Smooth muscle cell (in vitro differentiated cells): ENCODE measurements at regions not wholly inside any gene's neighbourhood (a gene's known extent, or its start where the extent isn't known, plus 50 kb on each side); places are given as distances from the start of the nearest gene placed in this dataset.

Experiments used
- DNase-seq: peaks from one replicate; lab custom pipeline; 2025; ENCODE audit not compliant: unreplicated experiment; lab: John Stamatoyannopoulos, UW
- H2AFZ ChIP-seq: fragments of 200-600 bp; sonication (generic); 2 replicates; pipeline ENCODE4 v1.6.0; 2016; ENCODE audit warnings: antibody characterized with exemption, low read depth, mild to moderate bottlenecking
- H3F3A ChIP-seq: fragments of 200-600 bp; sonication (generic); 2 replicates; pipeline ENCODE4 v1.6.0; 2017; ENCODE audit warnings: antibody characterized with exemption, low read depth
- H3K27ac ChIP-seq: fragments of 200-600 bp; sonication (generic); 2 replicates; pipeline ENCODE4 v1.5.1; 2016; ENCODE audit warnings: low read depth, mild to moderate bottlenecking
- H3K27me3 ChIP-seq: fragments of 200-600 bp; sonication (generic); 2 replicates; pipeline ENCODE4 v1.6.1; 2016; ENCODE audit warnings: low read depth, mild to moderate bottlenecking
- H3K36me3 ChIP-seq: fragments of 200-600 bp; sonication (generic); 2 replicates; pipeline ENCODE4 v1.5.1; 2016; ENCODE audit warnings: low read depth
- H3K4me1 ChIP-seq: fragments of 200-600 bp; sonication (generic); 2 replicates; pipeline ENCODE4 v1.5.1; 2016; ENCODE audit warnings: low read depth
- H3K4me2 ChIP-seq: fragments of 200-600 bp; sonication (generic); 2 replicates; pipeline ENCODE4 v1.6.0; 2016; ENCODE audit warnings: mild to moderate bottlenecking
- H3K4me3 ChIP-seq: fragments of 200-600 bp; sonication (generic); 2 replicates; pipeline ENCODE4 v1.5.1; 2016; ENCODE audit warnings: mild to moderate bottlenecking
- H3K79me2 ChIP-seq: fragments of 200-600 bp; sonication (generic); 2 replicates; pipeline ENCODE4 v1.6.0; 2016; ENCODE audit warnings: low read depth, mild to moderate bottlenecking
- H3K9ac ChIP-seq: fragments of 200-600 bp; sonication (generic); 2 replicates; pipeline ENCODE4 v1.6.0; 2016; ENCODE audit warnings: low read depth
- H3K9me3 ChIP-seq: fragments of 200-600 bp; sonication (generic); replicated peaks from 2 replicates; pipeline ENCODE4 v1.5.1; 2016; ENCODE audit warnings: low read depth
- H4K20me1 ChIP-seq: fragments of 200-600 bp; sonication (generic); 2 replicates; pipeline ENCODE4 v1.6.0; 2016; ENCODE audit warnings: low read depth
- WGBS: methylation state at CpG from one replicate; pipeline ENCODE4 v1.1.7; 2016; ENCODE audit warnings: low lambda C conversion rate; 5-methylcytosine and 5-hydroxymethylcytosine counted together
- TF ChIP-seq, protein P1 (sequence below): fragments of 200-600 bp; sonication (generic); IDR thresholded peaks from 2 replicates; pipeline ENCODE4 v1.5.1; 2017; ENCODE audit warnings: borderline replicate concordance, mild to moderate bottlenecking, antibody characterized with exemption; ENCODE audit not compliant: insufficient read depth, poor library complexity, severe bottlenecking

DNA sequence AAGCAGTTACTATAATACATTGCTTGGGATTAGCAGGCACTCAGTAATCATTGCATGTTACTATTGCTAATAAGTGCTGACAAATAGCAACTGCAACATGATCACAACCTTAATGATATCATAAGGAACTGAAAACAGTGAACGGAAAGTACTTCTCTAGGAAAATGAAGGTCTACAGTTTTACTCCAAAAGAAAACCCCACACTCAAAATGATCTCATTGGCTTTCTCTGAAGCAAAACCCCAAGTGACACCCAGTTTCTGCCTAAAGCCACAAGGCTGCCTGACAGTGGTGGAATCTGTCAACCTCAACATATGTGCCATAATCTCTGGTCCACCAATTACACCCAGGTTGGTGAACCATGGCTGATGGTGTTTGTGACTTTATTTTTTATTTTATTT, 137.6 kb downstream of the PTGER3 start:
- no peaks in the 10 kb centered on the region for H3K36me3 ChIP-seq
- no peaks in the 10 kb centered on the region for H4K20me1 ChIP-seq
- no peak overlapping the region for H3K4me3 ChIP-seq
- H3K27me3 ChIP-seq: no peaks in the 10 kb centered on the region
- H3K4me2 ChIP-seq: no peak overlapping the region
- no peaks in the 10 kb centered on the region for H3F3A ChIP-seq
- H2AFZ ChIP-seq: no peak overlapping the region
- H3K27ac ChIP-seq: no peak overlapping the region
- TF ChIP-seq, protein P1, sequence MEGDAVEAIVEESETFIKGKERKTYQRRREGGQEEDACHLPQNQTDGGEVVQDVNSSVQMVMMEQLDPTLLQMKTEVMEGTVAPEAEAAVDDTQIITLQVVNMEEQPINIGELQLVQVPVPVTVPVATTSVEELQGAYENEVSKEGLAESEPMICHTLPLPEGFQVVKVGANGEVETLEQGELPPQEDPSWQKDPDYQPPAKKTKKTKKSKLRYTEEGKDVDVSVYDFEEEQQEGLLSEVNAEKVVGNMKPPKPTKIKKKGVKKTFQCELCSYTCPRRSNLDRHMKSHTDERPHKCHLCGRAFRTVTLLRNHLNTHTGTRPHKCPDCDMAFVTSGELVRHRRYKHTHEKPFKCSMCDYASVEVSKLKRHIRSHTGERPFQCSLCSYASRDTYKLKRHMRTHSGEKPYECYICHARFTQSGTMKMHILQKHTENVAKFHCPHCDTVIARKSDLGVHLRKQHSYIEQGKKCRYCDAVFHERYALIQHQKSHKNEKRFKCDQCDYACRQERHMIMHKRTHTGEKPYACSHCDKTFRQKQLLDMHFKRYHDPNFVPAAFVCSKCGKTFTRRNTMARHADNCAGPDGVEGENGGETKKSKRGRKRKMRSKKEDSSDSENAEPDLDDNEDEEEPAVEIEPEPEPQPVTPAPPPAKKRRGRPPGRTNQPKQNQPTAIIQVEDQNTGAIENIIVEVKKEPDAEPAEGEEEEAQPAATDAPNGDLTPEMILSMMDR: no peak
- no peak overlapping the region for H3K9ac ChIP-seq
- DNase-seq: no peak
- no peaks in the 10 kb centered on the region for H3K79me2 ChIP-seq
- 92% methylated on average over 1 of the region's 1 CpG for WGBS
- no peaks in the 10 kb centered on the region for H3K9me3 ChIP-seq
- no peaks in the 10 kb centered on the region for H3K4me1 ChIP-seq

DNA sequence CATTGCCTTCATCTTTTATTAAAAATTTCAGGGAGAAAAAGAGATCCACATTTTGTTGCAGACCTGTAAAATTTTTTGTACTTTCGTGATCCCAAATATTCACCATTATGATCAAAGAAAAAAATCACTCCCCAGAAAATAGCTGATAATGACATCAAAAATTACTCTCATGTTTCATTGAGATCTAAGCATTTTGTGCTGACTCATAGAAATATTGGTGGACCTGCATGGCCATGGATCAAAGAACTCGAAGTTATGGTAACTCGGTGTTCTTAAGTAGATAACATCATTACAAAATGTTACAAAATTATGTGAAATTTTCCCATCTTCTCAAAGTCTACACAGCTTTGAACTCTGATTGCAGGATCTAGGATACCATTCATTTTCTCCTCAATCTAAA, 135.8 kb downstream of the PTGER3 start:
- TF ChIP-seq, protein P1: no peak
- H3K9me3 ChIP-seq: no peaks in the 10 kb centered on the region
- no peak overlapping the region for H2AFZ ChIP-seq
- H3K4me3 ChIP-seq: no peak overlapping the region
- H3K27ac ChIP-seq: no peak overlapping the region
- no peaks in the 10 kb centered on the region for H3K36me3 ChIP-seq
- no peaks in the 10 kb centered on the region for H3K79me2 ChIP-seq
- no peaks in the 10 kb centered on the region for H3K4me1 ChIP-seq
- 93% methylated on average over 3 of the region's 3 CpGs for WGBS
- no peaks in the 10 kb centered on the region for H3F3A ChIP-seq
- no peaks in the 10 kb centered on the region for H3K27me3 ChIP-seq
- no peak overlapping the region for H3K4me2 ChIP-seq
- no peak overlapping the region for H3K9ac ChIP-seq
- DNase-seq: no peak
- H4K20me1 ChIP-seq: no peaks in the 10 kb centered on the region

DNA sequence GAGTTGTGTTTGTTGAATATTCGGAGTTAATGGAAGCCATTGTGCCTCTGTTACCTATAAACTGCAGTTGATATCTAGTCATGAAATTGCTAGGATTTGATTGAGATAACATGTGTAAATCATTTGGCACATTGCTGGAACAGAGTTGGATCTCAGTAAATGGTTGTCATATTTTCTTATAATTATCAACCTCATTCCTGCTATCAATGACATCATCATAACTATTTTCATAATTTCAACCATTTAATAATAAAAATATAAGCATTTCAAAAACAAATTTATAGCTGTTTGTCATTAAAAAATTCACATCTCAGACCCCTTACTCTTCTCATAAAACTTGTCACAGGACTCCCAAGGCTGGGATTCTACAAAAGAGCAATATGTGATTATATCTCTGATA, 133.4 kb downstream of the PTGER3 start:
- 91% methylated on average over 1 of the region's 1 CpG for WGBS
- Histone ChIP-seq H3K4me1 (no peaks in the 10 kb centered on the region), H4K20me1 (no peaks in the 10 kb centered on the region), H3K27ac (no peak overlapping the region), H3F3A (no peaks in the 10 kb centered on the region), H3K9ac (no peak overlapping the region), H2AFZ (no peak overlapping the region), H3K4me3 (no peak overlapping the region), H3K27me3 (no peaks in the 10 kb centered on the region), H3K4me2 (no peak overlapping the region), H3K9me3 (no peaks in the 10 kb centered on the region), H3K79me2 (no peaks in the 10 kb centered on the region), H3K36me3 (no peaks in the 10 kb centered on the region)
- no peak for DNase-seq
- TF ChIP-seq, protein P1: no peak

DNA sequence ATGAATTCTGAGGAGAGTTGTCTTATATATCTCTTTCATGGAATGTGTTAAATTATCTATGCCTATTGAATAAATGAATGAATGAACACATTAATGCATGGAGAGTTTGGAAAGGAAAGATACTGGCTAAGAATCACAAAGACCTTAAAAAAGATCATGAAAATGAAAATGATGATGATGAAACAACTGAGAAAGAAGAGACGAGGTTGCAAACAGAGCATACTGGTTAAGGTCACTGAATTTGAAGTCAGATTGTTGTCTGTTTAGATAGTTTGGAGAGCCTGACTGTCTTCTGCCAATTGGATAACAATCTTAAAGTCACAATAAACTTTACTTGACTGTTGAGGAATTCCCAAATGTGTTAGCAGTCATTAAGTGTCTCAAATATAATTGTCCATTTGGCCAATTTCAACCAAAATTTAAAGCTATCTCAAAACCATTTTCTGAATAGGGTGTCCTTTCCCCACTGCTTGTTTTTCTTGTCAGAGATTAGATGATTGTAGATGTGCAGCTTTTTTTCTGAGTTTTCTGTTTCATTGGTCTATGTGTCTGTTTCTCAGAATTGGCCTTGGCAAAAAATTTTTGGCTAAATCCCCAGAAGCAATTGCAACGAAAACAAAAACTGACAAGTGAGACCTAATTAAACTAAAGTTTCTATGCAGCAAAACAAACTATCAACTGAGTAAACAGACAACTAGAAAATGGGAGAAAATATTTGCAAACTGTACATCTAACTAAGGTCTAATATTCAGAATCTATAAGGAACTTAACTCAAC, 132.2 kb downstream of the PTGER3 start:
- Histone ChIP-seq H4K20me1 (no peaks in the 10 kb centered on the region), H3K79me2 (no peaks in the 10 kb centered on the region)
- WGBS: 85% methylated on average over 2 of the region's 2 CpGs

More for the DNA sequence above, 132.2 kb downstream of the PTGER3 start:
- no peak overlapping the region for H3K4me3 ChIP-seq
- no peak for DNase-seq
- no peak overlapping the region for H3K27ac ChIP-seq
- H3K4me2 ChIP-seq: no peak overlapping the region
- no peaks in the 10 kb centered on the region for H3K4me1 ChIP-seq
- TF ChIP-seq, protein P1: no peak
- no peak overlapping the region for H2AFZ ChIP-seq
- H3K9ac ChIP-seq: no peak overlapping the region
- H3K36me3 ChIP-seq: no peaks in the 10 kb centered on the region
- H3F3A ChIP-seq: no peaks in the 10 kb centered on the region
- H3K9me3 ChIP-seq: no peaks in the 10 kb centered on the region
- H3K27me3 ChIP-seq: no peaks in the 10 kb centered on the region
